GM06990 (cell line): ENCODE measurements at regions not wholly inside any gene's neighbourhood (a gene's known extent, or its start where the extent isn't known, plus 50 kb on each side); places are given as distances from the start of the nearest gene placed in this dataset.

Experiments used
- DNase-seq: peaks from one replicate; pipeline ENCODE4 v3.0.0-alpha.2; 2011; ENCODE audit not compliant: insufficient read length; ENCODE audit errors: extremely low read depth
- H3K27me3 ChIP-seq: replicated peaks from 2 replicates; pipeline ENCODE4 v1.6.0; 2011; ENCODE audit warnings: low read length; ENCODE audit not compliant: control insufficient read depth, insufficient read depth
- H3K36me3 ChIP-seq: 2 replicates; pipeline ENCODE4 v1.5.1; 2011; ENCODE audit warnings: low read length; ENCODE audit not compliant: control insufficient read depth, insufficient read depth
- H3K4me3 ChIP-seq: replicated peaks from 2 replicates; pipeline ENCODE4 v1.5.1; 2011; ENCODE audit warnings: low read depth, mild to moderate bottlenecking, control low read depth, low read length
- CTCF ChIP-seq: IDR thresholded peaks from 2 replicates; pipeline ENCODE4 v1.5.1; 2011; ENCODE audit warnings: low read length, control low read depth, mild to moderate bottlenecking, inconsistent platforms; ENCODE audit not compliant: insufficient read depth, poor library complexity, severe bottlenecking

GRCh38 chr2:105580216-105580615 is 164.5 kb upstream of the NCK2 start:
- no peak for DNase-seq
- Histone ChIP-seq H3K36me3 (no peaks in the 10 kb centered on the region), H3K27me3 (peaks cover 2% of the 10 kb centered on the region; the same call in 1 of the 2 replicates), H3K4me3 (no peak overlapping the region)
- no peak for TF ChIP-seq CTCF

- DNase-seq, result no peak
- Histone ChIP-seq H3K4me3 (no peak overlapping the region), H3K27me3 (peaks cover 2% of the 10 kb centered on the region; the same call in 1 of the 2 replicates), H3K36me3 (no peaks in the 10 kb centered on the region)
- no peak for TF ChIP-seq CTCF
Observed at GRCh38 chr2:105578166-105578565, 166.5 kb upstream of the NCK2 start.

- TF ChIP-seq CTCF, result no peak
- no peak for DNase-seq
- no peaks in the 10 kb centered on the region for H3K36me3 ChIP-seq
- no peak overlapping the region for H3K4me3 ChIP-seq
- H3K27me3 ChIP-seq, result peaks cover 2% of the 10 kb centered on the region; the same call in 1 of the 2 replicates
Observed at GRCh38 chr2:105577762-105578161, 166.9 kb upstream of the NCK2 start.

- DNase-seq, result no peak
- no peak overlapping the region for H3K4me3 ChIP-seq
- H3K36me3 ChIP-seq, result no peaks in the 10 kb centered on the region
- H3K27me3 ChIP-seq, result no peaks in the 10 kb centered on the region; the same call in 1 of the 2 replicates
- TF ChIP-seq CTCF, result peak; percentile 61
Observed at GRCh38 chr2:105576440-105577241, 168.1 kb upstream of the NCK2 start.

GRCh38 chr2:105576050-105576439 is 168.7 kb upstream of the NCK2 start:
- H3K27me3 ChIP-seq, result no peaks in the 10 kb centered on the region; the same call in 1 of the 2 replicates
- H3K36me3 ChIP-seq, result no peaks in the 10 kb centered on the region
- H3K4me3 ChIP-seq, result no peak overlapping the region
- no peak for DNase-seq
- TF ChIP-seq CTCF, result no peak
